Astrocyte (in vitro differentiated cells and primary cell): ENCODE measurements at regions not wholly inside any gene's neighbourhood (a gene's known extent, or its start where the extent isn't known, plus 50 kb on each side); places are given as distances from the start of the nearest gene placed in this dataset.
A peak's percentile ranks its signal among the peaks of the same experiment; 100 is the strongest.

Experiments used
- DNase-seq: peaks from one replicate; pipeline ENCODE4 v3.0.0-alpha.2; 2010; ENCODE audit warnings: low read depth
- FAIRE-seq: peaks from 2 replicates; lab custom pipeline; 2011; peaks lifted over from hg19 to GRCh38; lab: Jason Lieb, UNC
- H2AFZ ChIP-seq: 2 replicates; pipeline ENCODE4 v1.6.0; 2012; ENCODE audit warnings: low read depth, low read length, inconsistent platforms
- H3K27ac ChIP-seq: 2 replicates; pipeline ENCODE4 v1.5.1; 2011; ENCODE audit warnings: low read depth, low read length, inconsistent platforms
- H3K27me3 ChIP-seq: 2 replicates; pipeline ENCODE4 v1.6.0; 2011; ENCODE audit warnings: low read length, inconsistent platforms; ENCODE audit not compliant: insufficient read depth
- H3K36me3 ChIP-seq: 2 replicates; pipeline ENCODE4 v1.5.1; 2011; ENCODE audit warnings: low read length, inconsistent platforms; ENCODE audit not compliant: insufficient read depth
- H3K4me1 ChIP-seq: 2 replicates; pipeline ENCODE4 v1.5.1; 2011; ENCODE audit warnings: low read length, inconsistent platforms; ENCODE audit not compliant: insufficient read depth
- H3K4me2 ChIP-seq: 2 replicates; pipeline ENCODE4 v1.6.0; 2012; ENCODE audit warnings: low read length, inconsistent platforms
- H3K4me3 ChIP-seq: 2 replicates; pipeline ENCODE4 v1.5.1; 2011; ENCODE audit warnings: low read depth, mild to moderate bottlenecking, low read length, inconsistent platforms; ENCODE audit not compliant: insufficient read depth
- H3K79me2 ChIP-seq: 2 replicates; pipeline ENCODE4 v1.6.0; 2012; ENCODE audit warnings: mild to moderate bottlenecking, low read length, inconsistent platforms; ENCODE audit not compliant: insufficient read depth
- H3K9ac ChIP-seq: 2 replicates; pipeline ENCODE4 v1.6.0; 2012; ENCODE audit warnings: mild to moderate bottlenecking, low read length, inconsistent platforms
- H3K9me3 ChIP-seq: 2 replicates; pipeline ENCODE4 v1.5.1; 2012; ENCODE audit warnings: low read depth, mild to moderate bottlenecking, low read length, inconsistent platforms; ENCODE audit not compliant: insufficient read depth
- H4K20me1 ChIP-seq: 2 replicates; pipeline ENCODE4 v1.6.0; 2012; ENCODE audit warnings: low read length, inconsistent platforms; ENCODE audit not compliant: insufficient read depth
- H3K27ac Mint-ChIP-seq: one replicate; pipeline ENCODE4 v1.8.0; 2021; ENCODE audit warnings: mild to moderate bottlenecking, mixed read lengths; ENCODE audit not compliant: unreplicated experiment
- H3K27me3 Mint-ChIP-seq: one replicate; pipeline ENCODE4 v1.8.0; 2021; ENCODE audit warnings: low read depth, mixed read lengths; ENCODE audit not compliant: unreplicated experiment
- H3K36me3 Mint-ChIP-seq: one replicate; pipeline ENCODE4 v1.8.0; 2021; ENCODE audit warnings: low read depth, mixed read lengths; ENCODE audit not compliant: unreplicated experiment
- H3K4me1 Mint-ChIP-seq: one replicate; pipeline ENCODE4 v1.8.0; 2021; ENCODE audit warnings: low read depth, mixed read lengths; ENCODE audit not compliant: unreplicated experiment
- H3K4me3 Mint-ChIP-seq: one replicate; pipeline ENCODE4 v1.8.0; 2021; ENCODE audit warnings: mild to moderate bottlenecking, moderate library complexity, mixed read lengths; ENCODE audit not compliant: unreplicated experiment
- H3K9me3 Mint-ChIP-seq: one replicate; pipeline ENCODE4 v1.8.0; 2021; ENCODE audit warnings: mild to moderate bottlenecking, mixed read lengths; ENCODE audit not compliant: unreplicated experiment
- EZH2 ChIP-seq: IDR thresholded peaks from 2 replicates; pipeline ENCODE4 v1.6.1; 2012; ENCODE audit warnings: mild to moderate bottlenecking, low read length, inconsistent platforms; ENCODE audit not compliant: insufficient read depth
- TF ChIP-seq, protein P1 (sequence below): IDR thresholded peaks from 2 replicates; pipeline ENCODE4 v1.5.1; 2011; ENCODE audit warnings: low read depth, mild to moderate bottlenecking, inconsistent platforms, low read length, moderate library complexity; ENCODE audit not compliant: insufficient read depth

DNA sequence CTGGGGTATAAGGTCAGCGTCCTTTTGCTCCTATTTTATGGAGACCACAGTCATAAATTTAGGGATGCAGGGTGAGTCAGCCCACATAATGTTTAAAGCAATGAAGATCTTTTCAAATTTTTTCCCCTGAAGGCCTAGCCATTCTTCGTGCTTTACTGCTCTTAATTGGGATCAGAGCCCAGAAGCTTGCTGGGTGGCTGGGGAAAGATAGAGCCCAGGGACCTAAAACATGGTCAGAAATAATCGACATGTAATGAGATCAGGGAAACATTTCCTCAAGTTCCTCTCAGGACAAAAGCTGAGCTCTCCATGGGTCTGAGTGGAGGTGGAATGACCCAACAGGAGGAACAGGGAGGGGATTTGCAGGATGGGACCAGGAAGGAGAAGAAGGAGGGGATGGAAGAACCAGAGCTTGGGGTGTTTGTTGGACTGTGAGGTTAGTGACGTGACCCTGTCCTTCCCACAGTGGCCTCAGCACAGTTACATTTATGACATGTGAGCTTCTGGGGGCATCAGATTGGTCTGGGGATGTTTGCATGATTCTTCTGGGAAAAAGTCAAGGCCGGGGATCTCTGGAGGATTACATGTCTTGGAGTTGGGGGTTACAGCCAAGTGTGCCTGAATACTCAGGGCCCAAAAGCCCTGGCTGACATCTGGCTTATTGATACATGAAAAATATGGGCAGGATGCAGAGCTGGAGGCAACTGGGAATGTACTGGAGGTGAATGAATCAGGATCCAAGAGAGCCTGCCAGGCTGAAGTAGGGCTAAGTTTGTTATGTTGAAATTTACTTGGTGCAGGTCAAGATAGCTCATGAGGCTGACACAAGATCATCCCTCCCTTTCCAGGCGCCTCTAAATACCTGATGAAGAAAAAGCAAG is 477.9 kb downstream of the RPS24 start:
- no peak overlapping the region for H3K27ac Mint-ChIP-seq
- Histone ChIP-seq H3K9me3 (peaks cover 2% of the 10 kb centered on the region), H3K4me3 (no peak overlapping the region), H4K20me1 (no peaks in the 10 kb centered on the region), H3K27ac (no peak overlapping the region), H3K4me2 (no peak overlapping the region), H3K4me1 (no peaks in the 10 kb centered on the region), H3K36me3 (no peaks in the 10 kb centered on the region), H3K79me2 (no peaks in the 10 kb centered on the region), H3K9ac (no peak overlapping the region), H2AFZ (no peak overlapping the region), H3K27me3 (no peaks in the 10 kb centered on the region)
- H3K9me3 Mint-ChIP-seq: peaks cover 12% of the 10 kb centered on the region
- no peak overlapping the region for H3K4me3 Mint-ChIP-seq
- DNase-seq (no peak), FAIRE-seq (no peak)
- TF ChIP-seq, protein P1, sequence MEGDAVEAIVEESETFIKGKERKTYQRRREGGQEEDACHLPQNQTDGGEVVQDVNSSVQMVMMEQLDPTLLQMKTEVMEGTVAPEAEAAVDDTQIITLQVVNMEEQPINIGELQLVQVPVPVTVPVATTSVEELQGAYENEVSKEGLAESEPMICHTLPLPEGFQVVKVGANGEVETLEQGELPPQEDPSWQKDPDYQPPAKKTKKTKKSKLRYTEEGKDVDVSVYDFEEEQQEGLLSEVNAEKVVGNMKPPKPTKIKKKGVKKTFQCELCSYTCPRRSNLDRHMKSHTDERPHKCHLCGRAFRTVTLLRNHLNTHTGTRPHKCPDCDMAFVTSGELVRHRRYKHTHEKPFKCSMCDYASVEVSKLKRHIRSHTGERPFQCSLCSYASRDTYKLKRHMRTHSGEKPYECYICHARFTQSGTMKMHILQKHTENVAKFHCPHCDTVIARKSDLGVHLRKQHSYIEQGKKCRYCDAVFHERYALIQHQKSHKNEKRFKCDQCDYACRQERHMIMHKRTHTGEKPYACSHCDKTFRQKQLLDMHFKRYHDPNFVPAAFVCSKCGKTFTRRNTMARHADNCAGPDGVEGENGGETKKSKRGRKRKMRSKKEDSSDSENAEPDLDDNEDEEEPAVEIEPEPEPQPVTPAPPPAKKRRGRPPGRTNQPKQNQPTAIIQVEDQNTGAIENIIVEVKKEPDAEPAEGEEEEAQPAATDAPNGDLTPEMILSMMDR: no peak
- TF ChIP-seq EZH2: no peak
- peaks cover 69% of the 10 kb centered on the region for H3K27me3 Mint-ChIP-seq
- H3K36me3 Mint-ChIP-seq: peaks cover 3% of the 10 kb centered on the region
- H3K4me1 Mint-ChIP-seq: peaks cover 5% of the 10 kb centered on the region

DNA sequence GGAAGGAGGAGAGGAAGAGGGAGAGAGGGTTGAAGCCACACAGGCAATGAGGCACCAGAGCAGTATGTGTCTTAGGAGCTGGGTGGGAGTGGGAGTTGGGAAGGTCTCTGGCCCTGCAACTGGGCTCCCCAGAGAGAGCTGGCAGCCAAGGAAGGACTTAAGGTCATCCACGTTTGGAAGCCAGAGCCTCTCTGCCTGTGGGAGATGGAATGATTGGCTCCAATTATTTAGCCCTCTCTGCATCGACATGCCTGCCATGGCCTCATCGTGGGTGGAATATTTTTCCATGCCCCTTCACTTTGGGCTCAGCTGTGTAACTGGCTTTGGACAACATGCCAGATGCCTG is 478.5 kb downstream of the RPS24 start:
- Mint-ChIP-seq H3K4me1 (peaks cover 5% of the 10 kb centered on the region), H3K27me3 (peaks cover 74% of the 10 kb centered on the region), H3K27ac (no peak overlapping the region), H3K4me3 (no peak overlapping the region), H3K36me3 (peaks cover 3% of the 10 kb centered on the region), H3K9me3 (peaks cover 12% of the 10 kb centered on the region)
- TF ChIP-seq, protein P1: no peak
- no peak for TF ChIP-seq EZH2
- Histone ChIP-seq H4K20me1 (no peaks in the 10 kb centered on the region), H3K79me2 (no peaks in the 10 kb centered on the region), H3K4me2 (no peak overlapping the region), H3K4me3 (no peak overlapping the region), H3K27ac (no peak overlapping the region), H3K9me3 (no peaks in the 10 kb centered on the region), H3K4me1 (no peaks in the 10 kb centered on the region), H3K27me3 (no peaks in the 10 kb centered on the region), H3K9ac (no peak overlapping the region), H3K36me3 (no peaks in the 10 kb centered on the region), H2AFZ (no peak overlapping the region)
- DNase-seq: no peak
- FAIRE-seq: no peak

DNA sequence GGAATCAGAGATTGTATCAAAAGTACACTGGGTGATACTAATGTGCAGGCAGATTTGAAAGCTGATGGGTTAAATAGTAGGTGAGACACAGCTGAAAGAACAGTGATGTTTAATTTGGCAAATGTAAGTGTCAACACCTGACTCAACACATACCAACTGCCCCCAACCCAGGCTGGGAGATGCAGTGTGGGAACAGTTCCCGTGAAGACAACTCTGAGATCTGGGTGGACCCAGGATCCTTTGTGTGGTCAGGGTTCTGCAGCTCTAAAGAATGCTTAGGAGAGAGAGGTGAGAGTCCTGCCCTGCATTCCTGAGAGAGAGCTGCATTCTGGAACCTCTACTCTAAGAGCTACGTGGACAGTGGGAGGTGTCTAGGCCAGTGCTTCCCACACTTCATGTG is 479.7 kb downstream of the RPS24 start:
- Histone ChIP-seq H3K36me3 (no peaks in the 10 kb centered on the region), H3K27me3 (no peaks in the 10 kb centered on the region), H3K4me2 (no peak overlapping the region), H2AFZ (no peak overlapping the region), H3K9me3 (no peaks in the 10 kb centered on the region), H3K27ac (no peak overlapping the region), H4K20me1 (no peaks in the 10 kb centered on the region), H3K4me1 (no peaks in the 10 kb centered on the region), H3K4me3 (no peak overlapping the region), H3K79me2 (no peaks in the 10 kb centered on the region), H3K9ac (no peak overlapping the region)
- peaks cover 12% of the 10 kb centered on the region for H3K9me3 Mint-ChIP-seq
- no peaks in the 10 kb centered on the region for H3K36me3 Mint-ChIP-seq
- peaks cover 73% of the 10 kb centered on the region for H3K27me3 Mint-ChIP-seq
- TF ChIP-seq EZH2: no peak
- TF ChIP-seq, protein P1: no peak
- peaks cover 5% of the 10 kb centered on the region for H3K4me1 Mint-ChIP-seq
- H3K27ac Mint-ChIP-seq: peak overlapping the region; percentile 47
- H3K4me3 Mint-ChIP-seq: no peak overlapping the region
- DNase-seq: peak; percentile 71
- no peak for FAIRE-seq
